Keratinocyte (primary cell): ENCODE measurements at regions not wholly inside any gene's neighbourhood (a gene's known extent, or its start where the extent isn't known, plus 50 kb on each side); places are given as distances from the start of the nearest gene placed in this dataset.

Experiments used
- EZH2 ChIP-seq: IDR thresholded peaks from one replicate; pipeline ENCODE4 v1.6.1; 2012; ENCODE audit warnings: inconsistent platforms, mild to moderate bottlenecking, low read length, moderate library complexity
- TF ChIP-seq, protein P1 (sequence below), 3 experiments: IDR thresholded peaks in 1 of 3; conservative IDR thresholded peaks in 1 of 3; optimal IDR thresholded peaks in 1 of 3; 2 replicates in 2 of 3; 3 replicates in 1 of 3; pipeline versions ENCODE3 to v1.5.1; 2011; ENCODE audit warnings: low read length in 3 of 3, mild to moderate bottlenecking in 3 of 3, moderate library complexity in 2 of 3, control low read depth in 1 of 3, inconsistent platforms in 1 of 3; ENCODE audit not compliant: insufficient read depth in 2 of 3; ENCODE audit errors: extremely low read depth in 1 of 3

DNA sequence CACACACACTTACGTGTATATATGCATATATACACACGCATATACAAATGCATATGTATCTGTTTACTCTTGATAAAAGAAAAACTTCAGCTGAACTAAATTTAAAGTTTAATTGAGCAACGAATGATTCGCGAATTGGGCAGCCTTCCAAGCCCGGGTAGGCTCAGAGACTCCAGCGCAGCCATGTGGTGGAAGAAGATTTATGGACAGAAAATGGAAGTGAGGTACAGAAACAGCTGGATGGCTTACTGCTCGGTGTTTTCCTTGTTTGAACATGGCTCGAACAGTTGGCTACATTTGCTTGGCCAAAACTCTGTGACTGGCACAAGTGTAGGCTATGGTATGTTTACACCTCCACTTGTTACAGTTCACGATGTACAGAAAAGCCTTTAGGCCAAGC is 239.3 kb upstream of the PRDM9 start:
- TF ChIP-seq, protein P1, sequence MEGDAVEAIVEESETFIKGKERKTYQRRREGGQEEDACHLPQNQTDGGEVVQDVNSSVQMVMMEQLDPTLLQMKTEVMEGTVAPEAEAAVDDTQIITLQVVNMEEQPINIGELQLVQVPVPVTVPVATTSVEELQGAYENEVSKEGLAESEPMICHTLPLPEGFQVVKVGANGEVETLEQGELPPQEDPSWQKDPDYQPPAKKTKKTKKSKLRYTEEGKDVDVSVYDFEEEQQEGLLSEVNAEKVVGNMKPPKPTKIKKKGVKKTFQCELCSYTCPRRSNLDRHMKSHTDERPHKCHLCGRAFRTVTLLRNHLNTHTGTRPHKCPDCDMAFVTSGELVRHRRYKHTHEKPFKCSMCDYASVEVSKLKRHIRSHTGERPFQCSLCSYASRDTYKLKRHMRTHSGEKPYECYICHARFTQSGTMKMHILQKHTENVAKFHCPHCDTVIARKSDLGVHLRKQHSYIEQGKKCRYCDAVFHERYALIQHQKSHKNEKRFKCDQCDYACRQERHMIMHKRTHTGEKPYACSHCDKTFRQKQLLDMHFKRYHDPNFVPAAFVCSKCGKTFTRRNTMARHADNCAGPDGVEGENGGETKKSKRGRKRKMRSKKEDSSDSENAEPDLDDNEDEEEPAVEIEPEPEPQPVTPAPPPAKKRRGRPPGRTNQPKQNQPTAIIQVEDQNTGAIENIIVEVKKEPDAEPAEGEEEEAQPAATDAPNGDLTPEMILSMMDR (optimal IDR thresholded peaks at IDR 0.05 in 1 of 3, IDR thresholded peaks at IDR 0.05 in 1 of 3, conservative IDR thresholded peaks at IDR 0.05 in 1 of 3; ENCODE audit: extremely low read depth in 1 of 3, insufficient read depth in 2 of 3, low read length in 3 of 3): no peak
- no peak for TF ChIP-seq EZH2
